ENCODE measurements at regions not wholly inside any gene's neighbourhood (a gene's known extent, or its start where the extent isn't known, plus 50 kb on each side); places are given as distances from the start of the nearest gene placed in this dataset.

GRCh38 chr15:87736401-87736800 lies 520.1 kb downstream of the NTRK3 start:
- H3K4me3 ChIP-seq (ENCODE audit: low read depth, low read length): no peak overlapping the region
- TF ChIP-seq, protein P1, sequence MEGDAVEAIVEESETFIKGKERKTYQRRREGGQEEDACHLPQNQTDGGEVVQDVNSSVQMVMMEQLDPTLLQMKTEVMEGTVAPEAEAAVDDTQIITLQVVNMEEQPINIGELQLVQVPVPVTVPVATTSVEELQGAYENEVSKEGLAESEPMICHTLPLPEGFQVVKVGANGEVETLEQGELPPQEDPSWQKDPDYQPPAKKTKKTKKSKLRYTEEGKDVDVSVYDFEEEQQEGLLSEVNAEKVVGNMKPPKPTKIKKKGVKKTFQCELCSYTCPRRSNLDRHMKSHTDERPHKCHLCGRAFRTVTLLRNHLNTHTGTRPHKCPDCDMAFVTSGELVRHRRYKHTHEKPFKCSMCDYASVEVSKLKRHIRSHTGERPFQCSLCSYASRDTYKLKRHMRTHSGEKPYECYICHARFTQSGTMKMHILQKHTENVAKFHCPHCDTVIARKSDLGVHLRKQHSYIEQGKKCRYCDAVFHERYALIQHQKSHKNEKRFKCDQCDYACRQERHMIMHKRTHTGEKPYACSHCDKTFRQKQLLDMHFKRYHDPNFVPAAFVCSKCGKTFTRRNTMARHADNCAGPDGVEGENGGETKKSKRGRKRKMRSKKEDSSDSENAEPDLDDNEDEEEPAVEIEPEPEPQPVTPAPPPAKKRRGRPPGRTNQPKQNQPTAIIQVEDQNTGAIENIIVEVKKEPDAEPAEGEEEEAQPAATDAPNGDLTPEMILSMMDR (IDR thresholded peaks at IDR 0.05; ENCODE audit: insufficient read depth, low read length): no peak
- DNase-seq (ENCODE audit: low read depth): peak; percentile 39

- TF ChIP-seq, protein P1 (IDR thresholded peaks at IDR 0.05; ENCODE audit: insufficient read depth, low read length): no peak
- DNase-seq (ENCODE audit: low read depth): no peak
- no peak overlapping the region for H3K4me3 ChIP-seq (ENCODE audit: low read depth, low read length)
Observed at GRCh38 chr15:87735522-87735921, 521.0 kb downstream of the NTRK3 start.

GRCh38 chr15:87734571-87735373 lies 521.8 kb downstream of the NTRK3 start:
- no peak overlapping the region for H3K4me3 ChIP-seq (ENCODE audit: low read depth, low read length)
- TF ChIP-seq, protein P1 (IDR thresholded peaks at IDR 0.05; ENCODE audit: insufficient read depth, low read length): no peak
- no peak for DNase-seq (ENCODE audit: low read depth)

DNA sequence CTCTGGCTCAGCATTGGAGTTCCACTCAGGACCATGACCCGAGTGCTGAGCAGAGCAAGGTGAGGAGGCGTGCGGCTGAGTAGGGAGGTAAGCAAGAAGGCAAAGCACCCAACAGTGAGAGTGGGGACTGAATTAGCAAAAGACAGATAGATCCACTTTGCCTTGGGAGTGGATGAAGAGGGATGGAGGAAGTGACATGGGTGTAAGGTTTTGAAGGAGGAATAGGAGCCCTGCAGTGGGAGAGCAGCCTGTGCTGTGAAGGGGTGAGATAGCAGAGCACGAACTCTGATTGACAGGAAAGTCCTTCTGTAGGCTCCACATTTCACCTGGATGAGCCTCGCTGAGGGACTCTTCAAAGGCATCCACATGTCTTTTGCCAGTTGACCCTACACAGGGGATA lies 522.6 kb downstream of the NTRK3 start:
- H3K4me3 ChIP-seq (ENCODE audit: low read depth, low read length): no peak overlapping the region
- TF ChIP-seq, protein P1 (IDR thresholded peaks at IDR 0.05; ENCODE audit: insufficient read depth, low read length): no peak
- DNase-seq (ENCODE audit: low read depth): no peak

DNA sequence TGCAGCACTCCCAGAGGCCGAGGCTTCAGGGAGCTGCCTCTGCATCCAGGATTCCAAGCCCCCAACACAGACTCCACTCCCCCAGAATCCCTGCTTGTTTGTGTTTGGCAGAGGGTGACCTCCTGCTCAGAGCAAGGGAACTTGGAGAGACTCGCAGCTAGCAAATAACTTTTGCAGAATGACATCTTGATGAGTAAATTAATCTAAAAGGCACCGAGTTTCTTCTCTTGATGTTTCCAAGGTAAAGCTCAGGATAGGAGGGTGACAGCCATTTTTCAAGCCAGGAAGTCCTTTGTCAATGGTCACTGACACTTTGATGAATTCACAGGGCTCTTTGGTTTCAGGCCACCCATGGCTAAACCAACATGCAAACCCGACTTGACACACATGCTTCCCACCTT lies 523.0 kb downstream of the NTRK3 start:
- no peak for DNase-seq (ENCODE audit: low read depth)
- H3K4me3 ChIP-seq (ENCODE audit: low read depth, low read length): no peak overlapping the region
- TF ChIP-seq, protein P1 (IDR thresholded peaks at IDR 0.05; ENCODE audit: insufficient read depth, low read length): no peak

DNA sequence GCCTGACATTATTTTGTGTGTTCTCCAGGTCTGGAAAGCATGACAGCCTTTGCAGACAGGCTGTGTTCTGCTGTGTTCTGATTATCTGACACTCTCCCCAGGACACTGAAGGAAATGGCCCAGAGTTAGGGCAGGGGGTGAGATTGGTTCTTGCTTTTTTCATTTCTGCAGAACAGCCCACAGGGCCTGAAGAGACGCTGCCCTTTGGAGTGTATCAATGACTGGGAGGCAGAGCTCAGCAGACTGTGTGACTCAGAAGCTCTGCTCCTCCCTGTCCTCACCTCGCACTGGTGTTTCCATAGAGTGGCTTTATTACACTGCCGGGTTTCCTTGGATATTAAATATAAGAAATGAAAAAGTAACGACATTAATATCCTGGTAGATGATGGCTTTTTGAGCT lies 523.6 kb downstream of the NTRK3 start:
- H3K4me3 ChIP-seq (ENCODE audit: low read depth, low read length): no peak overlapping the region
- TF ChIP-seq, protein P1 (IDR thresholded peaks at IDR 0.05; ENCODE audit: insufficient read depth, low read length): no peak
- DNase-seq (ENCODE audit: low read depth): peak; percentile 33

DNA sequence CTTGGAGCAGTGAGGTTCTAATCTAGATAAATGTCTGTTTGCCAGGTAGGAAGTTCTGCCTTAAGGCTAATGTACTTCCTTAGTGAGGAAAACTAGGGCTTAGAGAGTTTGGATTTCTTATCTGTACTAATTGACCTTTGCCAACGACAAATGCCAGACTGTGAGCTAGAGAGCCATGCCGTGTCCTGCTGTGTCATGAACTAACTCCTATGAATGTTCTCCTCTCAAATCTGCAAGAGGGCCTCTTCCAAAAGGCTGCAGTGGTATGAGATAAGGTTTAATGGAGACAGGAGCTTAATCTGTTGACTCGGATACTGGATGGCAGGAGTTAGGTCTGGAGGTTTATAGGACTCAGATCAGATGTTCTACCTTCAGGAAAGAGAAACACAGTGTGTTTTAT lies 524.9 kb downstream of the NTRK3 start:
- TF ChIP-seq, protein P1 (IDR thresholded peaks at IDR 0.05; ENCODE audit: insufficient read depth, low read length): no peak
- DNase-seq (ENCODE audit: low read depth): no peak
- H3K4me3 ChIP-seq (ENCODE audit: low read depth, low read length): no peak overlapping the region

Data from fibroblast of the aortic adventitia (primary cell).